GM19463 (cell line): ENCODE measurements at regions not wholly inside any gene's neighbourhood (a gene's known extent, or its start where the extent isn't known, plus 50 kb on each side); places are given as distances from the start of the nearest gene placed in this dataset.
"Not testable (repeated sequence)": the region's sequence is repeated elsewhere in the genome, so short reads cannot be mapped to it uniquely, and the experiment has no call there.

Source experiments
- ATAC-seq: cut with Tn5 transposase; IDR thresholded peaks from one replicate; pipeline ENCODE4 v1.9.1; 2021; ENCODE audit warnings: mild to moderate bottlenecking, moderate library complexity; ENCODE audit not compliant: unreplicated experiment

GRCh38 chr4:138805736-138806135 lies 209.8 kb upstream of the NOCT start:
- ATAC-seq: no peak

GRCh38 chr4:138804711-138805110 lies 210.9 kb upstream of the NOCT start:
- no peak for ATAC-seq

- ATAC-seq: no peak
Observed at GRCh38 chr4:138803051-138803450, 212.5 kb upstream of the NOCT start.

- no peak for ATAC-seq
Observed at GRCh38 chr4:138802499-138802898, 213.1 kb upstream of the NOCT start.

- no peak for ATAC-seq
Observed at GRCh38 chr4:138800421-138800820, 215.2 kb upstream of the NOCT start.

GRCh38 chr4:138798404-138798803 lies 217.2 kb upstream of the NOCT start:
- no peak for ATAC-seq

- ATAC-seq: no peak
Observed at GRCh38 chr4:138797646-138798045, 217.9 kb upstream of the NOCT start.

- ATAC-seq: no peak
Observed at GRCh38 chr4:138796761-138797160, 218.8 kb upstream of the NOCT start.

- no peak for ATAC-seq
Observed at GRCh38 chr4:138790706-138791340, 224.8 kb upstream of the NOCT start.

- no peak for ATAC-seq
Observed at GRCh38 chr4:138789796-138790195, 225.8 kb upstream of the NOCT start.

- no peak for ATAC-seq
Observed at GRCh38 chr4:138788857-138789256, 226.7 kb upstream of the NOCT start.

- no peak for ATAC-seq
Observed at GRCh38 chr4:138788267-138788790, 227.3 kb upstream of the NOCT start.

- not testable (repeated sequence) for ATAC-seq
Observed at GRCh38 chr4:138779761-138780160, 235.8 kb upstream of the NOCT start.

GRCh38 chr4:138775890-138776289 lies 239.7 kb upstream of the NOCT start:
- ATAC-seq: peak; percentile 93

- ATAC-seq: peak; percentile 29
Observed at GRCh38 chr4:138775489-138775888, 240.1 kb upstream of the NOCT start.

GRCh38 chr4:138774940-138775339 lies 240.6 kb upstream of the NOCT start:
- ATAC-seq: no peak

GRCh38 chr4:138774125-138774524 lies 241.5 kb upstream of the NOCT start:
- ATAC-seq: not testable (repeated sequence)

GRCh38 chr4:138773321-138773720 lies 242.3 kb upstream of the NOCT start:
- no peak for ATAC-seq

GRCh38 chr4:138772366-138772765 lies 243.2 kb upstream of the NOCT start:
- ATAC-seq: no peak

- no peak for ATAC-seq
Observed at GRCh38 chr4:138770818-138771217, 244.8 kb upstream of the NOCT start.

GRCh38 chr4:138766332-138766731 lies 249.2 kb upstream of the NOCT start:
- no peak for ATAC-seq

- ATAC-seq: no peak
Observed at GRCh38 chr4:138765442-138765841, 250.1 kb upstream of the NOCT start.

GRCh38 chr4:138761638-138762220 lies 253.9 kb upstream of the NOCT start:
- ATAC-seq: no peak
